ENCODE measurements at regions not wholly inside any gene's neighbourhood (a gene's known extent, or its start where the extent isn't known, plus 50 kb on each side); places are given as distances from the start of the nearest gene placed in this dataset.

- TF ChIP-seq CTCF (IDR thresholded peaks at IDR 0.05) (no peak), JUN (CRISPR knock-in tag; IDR thresholded peaks at IDR 0.05) (no peak), MAX (CRISPR knock-in tag; IDR thresholded peaks at IDR 0.05) (no peak), ZNF232 (CRISPR knock-in tag; IDR thresholded peaks at IDR 0.05) (no peak)
These were observed 129.0 kb downstream of the ANXA5 start for GRCh38 chr4:121567748-121568147.

Measured in WTC11 (cell line).